ENCODE measurements at regions not wholly inside any gene's neighbourhood (a gene's known extent, or its start where the extent isn't known, plus 50 kb on each side); places are given as distances from the start of the nearest gene placed in this dataset.

GRCh38 chr2:8573234-8573941 lies 108.5 kb upstream of the ID2 start:
- TF ChIP-seq CEBPB (IDR thresholded peaks at IDR 0.05) (no peak), EGR1 (IDR thresholded peaks at IDR 0.05) (no peak), FOXM1 (IDR thresholded peaks at IDR 0.05; ENCODE audit: borderline replicate concordance, low read depth) (no peak), REST (IDR thresholded peaks at IDR 0.05; ENCODE audit: low read depth) (no peak), TEAD4 (IDR thresholded peaks at IDR 0.05) (no peak), YY1 (IDR thresholded peaks at IDR 0.05; ENCODE audit: low read depth) (no peak), EP300 (IDR thresholded peaks at IDR 0.05; ENCODE audit: borderline replicate concordance) (no peak), TAF1 (IDR thresholded peaks at IDR 0.05; ENCODE audit: low read depth) (no peak), NFIC (IDR thresholded peaks at IDR 0.05) (no peak), USF1 (IDR thresholded peaks at IDR 0.05) (no peak), CREB1 (IDR thresholded peaks at IDR 0.05; ENCODE audit: low read depth) (no peak), RAD21 (IDR thresholded peaks at IDR 0.05; ENCODE audit: low read depth) (no peak), MAX (IDR thresholded peaks at IDR 0.05) (no peak), ZBTB7A (IDR thresholded peaks at IDR 0.05; ENCODE audit: low read depth) (no peak), TCF12 (IDR thresholded peaks at IDR 0.05; ENCODE audit: low read depth) (no peak)

- TF ChIP-seq CREB1 (IDR thresholded peaks at IDR 0.05; ENCODE audit: low read depth) (no peak), CEBPB (IDR thresholded peaks at IDR 0.05) (no peak), EGR1 (IDR thresholded peaks at IDR 0.05) (no peak), ZBTB7A (IDR thresholded peaks at IDR 0.05; ENCODE audit: low read depth) (no peak)
Measured at GRCh38 chr2:8573942-8574195, 108.0 kb upstream of the ID2 start.

GRCh38 chr2:8574196-8575037 lies 107.4 kb upstream of the ID2 start:
- no peak for TF ChIP-seq CREB1 (IDR thresholded peaks at IDR 0.05; ENCODE audit: low read depth)
- no peak for TF ChIP-seq REST (IDR thresholded peaks at IDR 0.05; ENCODE audit: low read depth)

- TF ChIP-seq RAD21 (IDR thresholded peaks at IDR 0.05; ENCODE audit: low read depth), result no peak
- no peak for TF ChIP-seq NFIC (IDR thresholded peaks at IDR 0.05)
- no peak for TF ChIP-seq FOXM1 (IDR thresholded peaks at IDR 0.05; ENCODE audit: borderline replicate concordance, low read depth)
- TF ChIP-seq TCF12 (IDR thresholded peaks at IDR 0.05; ENCODE audit: low read depth), result no peak
- no peak for TF ChIP-seq CEBPB (IDR thresholded peaks at IDR 0.05)
- TF ChIP-seq TAF1 (IDR thresholded peaks at IDR 0.05; ENCODE audit: low read depth), result no peak
- TF ChIP-seq USF1 (IDR thresholded peaks at IDR 0.05), result no peak
- TF ChIP-seq MAX (IDR thresholded peaks at IDR 0.05), result no peak
- no peak for TF ChIP-seq YY1 (IDR thresholded peaks at IDR 0.05; ENCODE audit: low read depth)
- TF ChIP-seq REST (IDR thresholded peaks at IDR 0.05; ENCODE audit: low read depth), result no peak
- TF ChIP-seq EP300 (IDR thresholded peaks at IDR 0.05; ENCODE audit: borderline replicate concordance), result no peak
Measured at GRCh38 chr2:8575038-8575833, 106.6 kb upstream of the ID2 start.
